ENCODE measurements at regions not wholly inside any gene's neighbourhood (a gene's known extent, or its start where the extent isn't known, plus 50 kb on each side); places are given as distances from the start of the nearest gene placed in this dataset.
A peak's percentile ranks its signal among the peaks of the same experiment; 100 is the strongest.

DNA sequence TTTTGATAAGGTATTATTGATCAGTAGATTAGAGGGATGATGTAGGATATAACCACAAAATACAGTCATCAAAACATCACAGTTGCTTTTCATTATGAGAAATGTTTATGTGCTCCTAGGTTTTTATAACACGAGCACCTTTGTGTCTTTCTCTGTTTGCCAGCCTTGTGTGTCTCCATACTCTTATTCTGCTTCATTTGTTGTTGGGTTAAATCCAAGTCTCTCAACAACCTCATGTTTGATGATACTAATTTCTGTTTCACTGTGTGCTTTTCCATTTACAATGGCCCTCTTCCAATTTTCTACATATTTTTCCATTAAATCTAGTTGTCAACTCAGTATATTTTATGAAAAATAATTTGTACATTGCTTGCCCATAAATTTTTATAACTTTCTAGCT, 107.7 kb upstream of the POU2AF2 start:
- no peak for DNase-seq

DNA sequence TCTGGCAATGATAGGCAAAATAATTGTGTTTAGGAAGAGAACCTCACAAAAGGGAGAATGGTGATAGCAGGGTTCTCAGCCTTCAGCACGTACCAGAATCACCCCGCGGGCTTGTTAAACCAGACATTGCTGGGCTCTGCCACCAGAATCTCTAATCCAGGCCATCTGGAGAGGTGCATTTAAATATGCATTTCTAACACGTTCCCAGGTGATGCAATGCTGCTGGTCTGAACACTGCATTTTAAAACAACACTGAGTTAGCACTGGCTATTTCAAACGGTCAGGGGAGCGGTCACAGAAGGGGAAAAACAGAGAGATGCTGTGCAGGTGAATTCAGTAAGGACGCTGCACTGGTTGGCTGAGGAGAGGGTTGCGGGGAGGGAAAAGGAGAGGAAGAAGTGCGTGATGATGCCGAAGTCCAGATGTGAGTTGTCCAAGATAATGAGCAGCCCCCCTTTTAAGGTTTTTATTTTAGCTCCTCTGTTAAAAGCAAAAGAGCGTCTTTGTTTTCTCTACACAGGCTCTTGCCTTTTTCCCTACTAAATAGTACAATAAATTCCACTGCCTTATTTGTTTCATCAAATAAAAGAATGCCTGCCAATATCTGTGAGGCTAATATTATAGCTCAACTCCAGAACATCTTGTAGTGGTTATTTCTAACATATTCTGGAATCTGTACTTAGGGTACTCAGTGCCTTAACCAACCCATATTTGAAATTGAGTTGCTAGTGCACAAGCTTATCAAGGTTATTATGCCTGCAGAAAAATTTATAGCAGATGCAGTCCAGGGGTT, 109.6 kb upstream of the POU2AF2 start:
- no peak for DNase-seq

DNA sequence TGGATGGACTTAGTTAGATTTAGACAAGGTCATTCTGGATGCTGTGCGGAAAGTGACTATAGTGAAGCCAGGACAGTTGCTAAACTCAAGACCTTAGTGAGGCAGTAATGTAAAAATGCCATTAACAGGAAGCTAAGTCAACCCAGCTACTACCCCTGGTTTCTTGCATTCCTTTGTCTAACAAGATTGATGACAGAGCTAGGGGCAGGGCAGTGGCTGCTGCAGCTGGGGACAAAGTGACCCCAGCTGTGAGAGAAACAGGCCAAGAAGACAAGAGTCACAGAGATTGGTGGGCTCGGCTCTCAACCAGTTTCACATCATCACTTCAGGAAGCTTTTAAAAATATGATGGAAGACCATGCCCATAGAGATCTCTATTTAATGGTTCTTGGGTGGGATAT, 110.4 kb upstream of the POU2AF2 start:
- no peak for DNase-seq

DNA sequence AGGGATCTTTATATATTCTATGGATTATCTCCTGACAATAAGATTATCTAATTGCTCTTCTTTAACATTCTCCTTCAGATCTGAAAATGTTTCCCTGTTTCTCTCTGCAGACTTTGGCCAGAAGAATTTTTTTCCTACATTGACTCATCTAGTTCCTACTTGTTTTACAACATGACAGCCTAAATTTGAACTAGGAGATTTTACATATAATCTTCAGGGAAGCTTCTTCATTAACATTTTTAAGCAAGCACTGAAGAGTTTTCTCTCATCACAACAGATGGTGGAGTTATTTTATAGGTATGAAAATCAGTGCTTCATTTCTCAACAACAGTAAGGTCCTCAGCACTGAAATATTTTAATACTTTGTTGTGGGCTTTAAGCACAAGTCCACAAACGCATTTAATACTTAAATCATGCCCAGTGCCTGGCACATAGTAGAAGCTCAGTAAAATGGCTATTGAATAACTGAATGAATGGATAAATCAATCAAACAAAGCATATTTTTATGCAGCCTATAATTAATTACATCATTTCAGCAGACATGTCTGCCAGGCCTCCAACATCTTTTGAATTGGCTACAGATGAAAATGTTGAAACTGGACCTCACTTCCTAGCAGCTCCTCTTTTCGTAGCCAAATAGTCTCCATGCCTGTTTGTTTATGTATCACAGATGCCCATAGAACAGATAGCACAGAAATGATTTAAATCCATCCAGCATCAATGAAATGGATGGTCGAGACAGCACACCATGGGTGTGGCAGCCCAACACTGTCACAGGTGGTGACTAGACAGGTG, 117.3 kb upstream of the POU2AF2 start:
- DNase-seq = no peak

DNA sequence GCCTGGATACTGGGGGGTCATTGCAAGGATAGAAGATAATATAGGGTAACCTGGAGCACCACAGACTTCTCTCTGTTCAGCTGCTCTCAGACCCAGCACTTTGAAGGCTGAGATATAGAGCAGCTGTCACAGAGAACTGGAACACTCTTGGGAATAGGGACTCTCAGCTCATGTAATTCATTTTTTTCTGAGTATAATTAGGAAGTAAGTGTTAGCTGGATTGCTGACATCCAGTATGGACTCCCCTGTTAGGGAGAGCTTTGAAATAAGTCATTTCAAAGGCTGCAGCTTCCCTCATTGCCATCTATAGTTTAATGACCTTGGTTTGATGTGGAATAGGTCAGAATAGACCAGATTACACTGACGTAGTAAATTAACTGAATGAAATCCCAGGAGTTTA, 120.8 kb upstream of the POU2AF2 start:
- no peak for DNase-seq

DNA sequence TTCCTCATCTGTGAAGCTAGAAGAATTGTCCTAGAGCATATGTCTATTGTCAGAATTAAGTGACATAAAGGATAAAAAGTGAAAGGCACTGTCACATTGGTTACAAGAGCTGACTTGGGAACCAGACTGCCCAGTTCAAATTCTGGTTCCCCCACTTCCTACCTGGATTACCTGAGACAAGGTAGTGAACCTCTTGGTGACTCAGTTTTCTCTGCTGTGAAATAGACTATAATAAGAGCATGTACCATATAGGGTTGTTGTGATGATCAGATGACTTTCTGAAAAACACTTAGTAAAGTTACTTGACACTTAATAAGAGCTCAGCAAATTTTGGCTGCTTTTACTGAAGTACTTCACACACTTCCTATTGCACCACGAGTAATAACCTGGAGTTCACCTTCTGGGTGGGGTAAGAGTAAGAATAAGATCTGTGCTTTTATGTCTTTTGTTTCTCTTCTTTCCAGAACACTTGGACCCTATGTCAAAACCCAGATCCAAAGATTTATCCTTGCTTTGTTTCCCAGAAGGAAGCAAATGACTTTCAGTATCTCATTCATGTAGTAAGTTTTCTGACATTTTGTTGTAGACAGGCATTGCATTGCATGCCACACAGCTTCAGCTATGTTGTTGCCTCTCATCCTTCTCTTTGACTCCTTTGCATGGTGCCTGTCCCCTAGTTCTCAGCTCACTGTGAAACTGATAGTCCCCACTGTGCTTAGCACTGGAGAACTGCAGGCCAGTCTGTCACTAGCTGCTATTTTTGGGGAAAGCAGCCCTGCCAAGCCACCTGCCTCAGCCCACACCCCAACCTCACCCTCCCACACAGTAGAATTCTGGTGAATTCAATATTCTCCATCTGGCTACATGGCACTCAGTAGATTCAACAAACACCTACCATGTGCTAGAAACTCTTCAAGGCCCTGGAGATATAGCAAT, 121.8 kb upstream of the POU2AF2 start:
- no peak for DNase-seq

DNA sequence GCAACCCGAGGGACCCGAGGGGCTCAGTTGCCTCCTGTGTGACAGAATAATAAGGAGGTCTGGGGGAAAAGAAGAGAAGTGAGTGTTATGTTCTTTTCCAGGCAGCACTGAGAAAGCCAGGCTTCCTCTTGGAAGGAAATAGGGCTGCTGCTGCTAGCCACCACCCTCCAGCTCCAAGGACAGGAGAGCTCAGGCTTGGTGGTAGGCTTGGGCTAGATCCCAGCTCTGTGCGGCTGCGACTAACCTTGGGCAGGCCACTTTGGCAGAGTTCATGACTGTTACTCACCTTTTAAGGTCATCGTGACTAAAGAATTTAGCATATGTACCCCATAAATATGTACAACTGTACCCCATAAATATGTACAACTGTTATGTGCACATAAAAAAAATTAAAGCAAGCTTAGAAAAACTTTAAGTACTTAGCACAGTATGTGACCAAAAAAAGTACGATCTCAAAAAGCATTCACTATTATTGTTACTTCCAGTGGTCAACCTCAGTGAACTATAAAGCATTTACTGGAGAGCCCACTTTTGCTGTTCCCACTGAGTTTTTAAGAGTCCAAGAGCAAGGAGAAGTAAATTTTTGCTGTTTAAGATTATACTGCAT, 124.7 kb upstream of the POU2AF2 start:
- DNase-seq = no peak

DNA sequence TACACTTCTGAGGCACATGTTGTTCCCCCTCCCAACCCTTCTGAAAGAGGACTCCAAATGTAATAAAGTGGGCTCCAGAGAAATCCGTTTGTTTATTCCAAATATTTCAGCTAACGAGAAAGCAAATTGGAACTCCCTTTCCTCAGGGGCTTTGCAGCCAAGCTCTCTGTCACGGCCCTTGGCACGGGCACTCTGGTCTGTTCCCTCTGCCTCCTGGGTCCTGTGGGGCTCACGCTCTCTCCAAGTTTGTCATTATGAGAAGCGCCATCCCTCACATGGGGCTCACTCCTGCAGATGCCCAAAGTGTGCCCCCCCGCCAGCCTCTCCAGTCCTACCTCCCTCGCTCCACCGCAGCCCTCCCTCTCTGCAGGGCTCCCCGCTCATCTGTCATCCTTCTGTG, 125.4 kb upstream of the POU2AF2 start:
- DNase-seq = no peak

DNA sequence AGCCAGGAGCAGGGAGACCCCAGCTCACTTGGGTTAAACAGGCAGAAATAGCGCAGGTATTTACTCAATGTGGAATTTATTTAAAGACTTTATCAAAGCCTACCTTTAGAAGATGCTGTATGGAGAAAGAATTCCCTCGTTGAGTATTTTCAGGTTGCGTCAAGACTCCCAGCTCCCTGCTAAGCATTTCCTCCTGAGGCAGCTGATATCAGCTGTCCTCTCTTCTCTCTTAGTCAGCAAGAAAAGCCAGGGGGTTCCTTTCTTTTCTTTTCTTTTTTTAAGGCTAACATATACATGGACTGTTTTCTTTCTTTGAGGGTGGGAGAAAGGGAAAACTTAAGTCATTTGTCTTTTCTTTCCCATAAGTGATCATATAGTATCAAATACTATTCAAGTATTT, 125.8 kb upstream of the POU2AF2 start:
- DNase-seq = no peak

DNA sequence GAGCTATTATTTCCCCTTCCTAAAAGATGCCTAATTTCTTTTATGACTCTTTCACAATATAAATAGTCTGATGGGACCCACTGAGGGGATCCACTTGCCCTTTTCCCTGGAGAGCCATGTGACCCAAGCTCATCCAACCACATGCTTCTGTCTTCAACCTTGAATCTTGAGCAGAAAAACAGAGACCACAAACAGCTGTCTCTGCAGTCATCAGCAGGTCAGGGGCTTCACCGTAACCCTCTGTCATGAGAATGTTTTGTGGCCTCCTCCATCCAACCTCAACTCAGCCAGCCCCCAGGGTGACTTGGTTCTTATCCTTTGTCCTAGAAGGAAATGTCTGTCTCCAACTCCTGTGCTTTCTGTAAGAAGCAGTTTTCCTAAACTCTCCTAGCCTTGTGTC, 129.6 kb upstream of the POU2AF2 start:
- no peak for DNase-seq

DNA sequence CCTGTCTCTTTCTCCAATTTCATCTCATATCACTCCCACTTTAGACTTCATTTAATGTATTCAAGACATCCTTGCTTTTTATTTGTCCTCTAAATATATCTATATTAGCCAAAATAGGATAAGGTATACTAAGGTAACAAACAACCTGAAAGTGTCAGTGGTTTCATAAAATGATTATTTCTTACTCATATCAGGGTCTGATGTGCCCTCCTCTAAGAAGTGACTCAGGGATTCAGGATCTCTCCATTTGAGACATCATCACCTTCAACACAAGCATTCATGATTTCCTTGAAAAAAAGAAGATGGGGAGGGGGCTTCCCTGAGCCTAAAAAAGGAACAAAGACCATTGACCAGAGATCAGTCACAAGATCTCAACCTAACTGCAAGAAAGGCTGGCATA, 131.4 kb upstream of the POU2AF2 start:
- no peak for DNase-seq

DNA sequence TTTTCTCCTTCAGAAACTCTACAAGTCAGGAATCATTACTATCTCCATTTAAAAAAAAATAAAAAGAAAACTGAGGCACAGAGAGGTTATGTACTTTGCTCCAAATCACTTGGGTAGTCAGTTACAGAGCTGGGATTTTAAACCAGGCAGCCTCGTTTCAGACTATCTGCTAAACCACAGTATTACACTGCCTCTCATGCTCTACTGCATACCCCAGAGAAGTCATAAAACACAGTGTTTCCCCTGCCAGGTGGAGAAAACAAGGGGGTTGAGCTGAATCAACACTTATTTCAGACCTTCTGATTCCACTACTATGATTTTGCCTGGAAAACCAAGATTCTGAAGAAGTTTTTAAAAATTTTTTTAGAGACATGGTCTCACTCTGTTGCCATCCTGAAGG, 132.9 kb upstream of the POU2AF2 start:
- DNase-seq = no peak

DNA sequence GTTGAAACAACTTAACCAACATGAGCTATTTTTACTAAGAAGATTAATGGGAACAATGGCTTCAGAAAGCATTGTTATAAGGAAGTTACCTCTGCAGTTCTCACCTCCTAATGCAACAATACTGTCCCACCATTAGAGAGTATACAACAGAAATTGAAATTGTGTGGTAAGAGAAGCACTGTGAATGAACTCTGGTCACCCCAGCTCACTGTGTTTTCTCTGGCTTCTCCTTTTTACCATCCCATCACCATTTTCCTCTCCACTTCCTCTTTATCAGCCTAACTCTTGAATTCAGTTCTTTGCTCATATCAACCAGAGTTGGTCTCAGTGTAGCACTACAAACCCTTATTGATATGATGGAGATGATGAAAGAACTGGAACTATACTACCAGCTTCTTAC, 138.0 kb upstream of the POU2AF2 start:
- DNase-seq = peak; percentile 18 to 31

DNA sequence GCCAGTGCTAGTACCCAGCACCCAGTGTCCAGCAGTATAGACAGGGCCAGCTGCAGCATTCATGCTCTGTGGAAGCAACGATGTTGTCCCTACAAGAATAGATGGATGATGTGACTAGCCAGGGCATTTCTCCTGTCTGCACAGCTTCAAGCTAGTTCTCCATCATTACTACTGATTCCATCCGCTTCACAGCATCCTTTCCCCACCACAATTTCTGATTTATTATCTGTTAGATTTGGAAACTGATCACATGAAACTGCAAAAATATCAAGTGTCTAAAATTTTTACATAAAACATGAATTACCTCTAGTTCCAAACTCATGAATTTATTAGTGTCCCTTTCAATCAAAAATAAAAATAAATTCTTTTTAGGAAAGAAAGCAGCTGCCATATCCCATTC, 138.9 kb upstream of the POU2AF2 start:
- DNase-seq = no peak

DNA sequence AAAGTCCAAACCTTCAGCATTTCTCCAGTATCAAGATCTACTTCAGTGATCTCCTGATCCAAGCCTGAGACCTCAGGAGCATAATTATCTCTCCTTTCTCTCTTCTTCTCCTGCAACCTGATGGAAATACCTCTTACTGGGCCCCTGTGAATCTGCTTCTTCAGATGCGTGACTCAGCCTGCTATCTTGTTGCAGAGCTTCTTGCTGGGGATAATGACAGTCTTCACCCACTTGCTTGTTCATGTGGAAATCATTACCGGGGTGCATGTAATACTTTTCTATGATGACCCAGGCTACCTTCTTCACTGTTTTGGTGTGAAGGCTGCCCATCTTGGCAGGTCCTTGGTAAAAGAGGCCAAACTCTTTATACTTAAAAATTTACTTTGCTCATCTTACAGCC, 140.0 kb upstream of the POU2AF2 start:
- DNase-seq = no peak

DNA sequence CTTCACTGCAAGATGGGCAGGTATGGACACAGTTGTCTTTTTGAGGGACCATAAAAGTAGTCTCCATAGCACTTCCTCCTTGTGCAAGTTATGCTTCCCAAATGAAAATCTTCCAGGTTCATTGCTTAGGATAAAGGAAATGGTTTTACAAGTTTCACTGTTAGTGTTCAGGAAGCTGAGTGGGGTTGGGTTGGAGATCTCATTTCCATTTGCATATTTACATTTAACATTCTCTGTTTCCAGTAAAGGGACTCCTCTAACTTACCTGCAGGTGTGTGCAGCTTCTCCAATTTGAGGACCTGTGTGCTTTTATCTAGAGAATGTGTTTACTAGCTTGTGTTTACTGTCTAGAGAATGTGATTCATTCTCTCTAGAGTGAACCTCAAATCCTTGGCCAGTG, 141.3 kb upstream of the POU2AF2 start:
- DNase-seq = no peak

DNA sequence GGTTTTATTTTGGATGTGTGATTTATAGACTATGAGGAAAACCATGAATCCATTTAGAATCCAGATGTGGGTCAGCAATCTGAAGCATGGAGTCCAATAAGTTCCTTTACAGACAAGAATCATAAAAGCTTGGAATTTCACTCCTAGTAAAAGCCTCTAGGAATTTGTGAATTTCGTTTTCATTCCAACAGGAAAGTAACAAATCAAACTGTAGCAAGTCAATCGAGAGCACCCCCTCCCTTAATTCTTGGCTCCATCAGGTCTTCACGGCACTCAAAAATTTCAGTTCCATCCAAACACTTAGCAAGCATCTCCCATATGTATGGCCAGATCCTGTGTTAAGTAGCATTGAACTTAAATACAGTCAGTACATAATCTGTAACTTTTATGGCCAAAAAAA, 143.6 kb upstream of the POU2AF2 start:
- no peak for DNase-seq

DNA sequence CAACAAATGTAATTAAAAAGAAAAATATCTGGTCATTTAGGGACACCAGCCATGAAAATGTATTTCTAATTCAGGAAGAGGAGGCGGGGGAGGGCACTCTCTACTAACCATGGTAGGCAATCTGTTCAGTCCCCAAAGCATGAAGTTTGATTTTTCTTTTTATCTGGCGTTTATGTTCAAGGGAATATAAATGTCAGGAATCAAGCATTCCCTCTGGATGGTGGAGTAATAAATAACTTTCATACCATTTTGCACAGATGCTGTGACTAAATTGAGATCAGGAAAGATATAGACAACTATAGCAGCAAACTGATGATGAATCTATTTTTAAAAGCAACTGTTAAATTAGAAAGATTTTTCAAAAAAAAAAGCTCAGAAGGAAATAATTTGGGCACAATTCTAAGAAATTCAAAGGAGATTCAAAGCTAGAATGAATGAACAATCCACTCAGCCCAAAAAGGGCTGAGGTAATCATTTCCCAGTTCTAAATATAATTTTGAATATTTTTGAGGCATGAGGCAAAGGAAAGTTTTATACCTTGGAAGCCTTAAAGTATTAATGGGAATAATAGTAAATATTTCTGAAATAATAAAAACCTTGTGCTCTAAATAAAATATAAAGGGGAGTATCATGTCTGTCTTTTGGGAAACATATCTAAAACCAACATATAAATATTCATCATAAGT, 146.4 kb upstream of the POU2AF2 start:
- no peak for DNase-seq

DNA sequence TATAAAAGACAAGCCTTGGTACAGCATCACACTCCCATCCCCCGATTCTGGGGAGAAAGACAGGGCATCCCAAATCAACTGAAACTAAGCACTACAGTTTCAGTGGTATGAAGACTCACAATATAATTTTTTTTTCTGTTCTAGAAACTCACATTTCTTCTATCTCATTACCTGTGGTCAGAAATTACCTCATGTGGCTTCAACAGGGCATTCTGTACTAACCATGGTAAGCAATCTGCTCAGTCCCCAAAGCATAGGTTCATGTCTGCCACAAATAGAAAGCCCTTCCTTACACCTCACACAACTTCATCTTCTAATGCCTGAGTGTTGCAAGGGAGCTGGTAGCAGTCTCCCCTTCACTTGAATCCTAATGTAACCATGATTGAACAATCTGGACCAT, 147.4 kb upstream of the POU2AF2 start:
- DNase-seq = no peak

DNA sequence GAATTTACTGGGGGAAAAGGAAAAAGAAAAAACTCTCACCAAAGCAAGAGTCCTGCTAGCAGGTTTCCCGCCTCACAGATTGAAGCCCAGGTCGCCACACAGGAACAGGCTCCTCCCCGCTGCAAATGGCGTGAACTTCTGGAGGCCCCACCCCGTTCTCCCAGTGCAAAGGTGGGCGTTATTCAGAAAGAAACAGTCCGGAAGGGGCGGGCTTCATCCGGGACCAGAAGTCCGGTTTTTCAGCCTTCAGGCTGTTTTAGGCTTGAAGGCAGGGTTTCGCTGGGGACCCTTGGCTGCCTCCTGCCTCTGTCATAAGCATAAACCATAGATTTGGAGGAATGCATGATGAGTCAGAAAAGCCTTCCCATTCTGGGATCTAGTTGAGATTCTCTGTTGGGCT, 148.3 kb upstream of the POU2AF2 start:
- no peak for DNase-seq

DNA sequence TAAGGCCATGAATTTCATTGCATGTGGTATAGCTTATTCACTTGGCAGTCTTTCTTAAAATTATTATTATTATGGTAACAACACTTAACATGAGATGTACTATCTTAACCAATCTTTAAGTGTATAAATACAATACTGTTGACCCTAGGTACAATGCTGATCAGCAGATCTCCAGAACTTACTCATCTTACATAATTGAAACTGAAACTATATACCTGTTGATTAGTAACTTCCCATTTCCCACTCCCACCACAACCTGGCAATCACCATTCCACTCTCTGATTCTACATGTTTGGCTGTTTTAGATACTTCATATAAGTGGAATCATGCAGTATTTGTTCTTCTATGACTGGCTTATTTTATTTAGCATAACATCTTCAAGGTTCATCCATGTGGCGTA, 150.2 kb upstream of the POU2AF2 start:
- no peak for DNase-seq

DNA sequence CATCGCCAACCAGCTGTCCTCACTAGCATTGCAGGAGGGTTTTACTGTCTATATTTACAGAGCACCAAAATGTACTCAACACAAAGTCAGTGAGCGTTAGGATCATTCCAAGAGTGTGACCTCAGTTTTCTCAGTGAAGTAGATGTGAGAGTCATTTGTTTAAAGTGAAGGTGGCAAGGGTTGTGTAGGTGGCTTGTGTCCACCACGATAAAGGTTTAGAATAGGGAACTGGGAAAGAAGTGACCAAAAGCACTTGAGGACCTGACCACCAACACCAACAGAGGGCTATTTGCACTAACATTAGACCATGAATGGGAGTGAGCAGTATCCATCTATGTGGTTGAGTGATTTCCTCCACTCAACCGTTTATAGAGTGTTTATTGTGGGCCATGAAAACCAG, 152.5 kb upstream of the POU2AF2 start:
- DNase-seq = no peak

Data from AML-193 (cell line).